HUES48 (cell line): ENCODE measurements at regions not wholly inside any gene's neighbourhood (a gene's known extent, or its start where the extent isn't known, plus 50 kb on each side); places are given as distances from the start of the nearest gene placed in this dataset.

Experiments used
- H3K27ac ChIP-seq: one replicate; pipeline ENCODE4 v1.7.0; 2013; ENCODE audit warnings: low read depth, low read length, inconsistent platforms
- H3K27me3 ChIP-seq: 2 replicates; pipeline ENCODE4 v1.6.1; 2013; ENCODE audit warnings: mild to moderate bottlenecking, low read length; ENCODE audit not compliant: control insufficient read depth, insufficient read depth
- H3K36me3 ChIP-seq: 2 replicates; pipeline ENCODE4 v1.6.1; 2013; ENCODE audit warnings: low read length; ENCODE audit not compliant: control insufficient read depth, insufficient read depth
- H3K4me1 ChIP-seq: 2 replicates; pipeline ENCODE4 v1.6.1; 2013; ENCODE audit warnings: mild to moderate bottlenecking, low read length; ENCODE audit not compliant: control insufficient read depth, insufficient read depth
- H3K4me3 ChIP-seq: 2 replicates; pipeline ENCODE4 v1.5.1; 2013; ENCODE audit warnings: mild to moderate bottlenecking, low read depth, low read length
- H3K9ac ChIP-seq: 2 replicates; pipeline ENCODE4 v1.6.1; 2013; ENCODE audit warnings: mild to moderate bottlenecking, low read depth, low read length, moderate library complexity
- H3K9me3 ChIP-seq: 2 replicates; pipeline ENCODE4 v1.6.1; 2013; ENCODE audit warnings: low read length; ENCODE audit not compliant: control insufficient read depth, insufficient read depth

DNA sequence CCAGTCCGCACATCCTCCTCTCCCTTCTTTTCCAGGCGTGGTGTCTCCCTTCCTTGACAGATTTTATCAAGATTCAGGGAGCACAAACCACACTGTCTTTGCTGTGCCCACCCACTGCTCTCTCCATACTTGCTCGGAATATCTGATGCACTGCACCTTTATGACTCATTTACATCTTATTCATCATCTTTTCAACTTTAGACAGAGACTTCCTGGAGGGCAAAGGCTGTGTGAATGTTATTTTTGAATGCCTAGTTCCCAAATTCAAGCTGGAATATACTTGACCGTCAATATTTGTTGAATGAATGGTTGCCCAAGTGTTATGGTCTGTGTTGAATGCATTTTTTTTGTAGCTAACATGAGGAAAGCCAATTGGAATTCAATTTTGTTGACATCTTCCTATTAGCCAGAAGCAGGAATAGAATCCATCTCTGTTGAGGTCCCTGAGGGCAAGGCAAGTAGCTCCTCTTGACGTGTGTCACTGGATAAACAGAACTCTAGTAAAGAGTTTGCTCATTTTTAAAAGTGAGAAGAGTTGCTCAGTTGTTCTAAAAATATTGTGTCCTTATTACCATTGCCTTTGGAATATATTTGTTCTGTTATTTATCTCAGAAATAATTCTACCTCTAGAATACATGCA, 95.0 kb downstream of the KLF6 start:
- no peak overlapping the region for H3K9ac ChIP-seq

DNA sequence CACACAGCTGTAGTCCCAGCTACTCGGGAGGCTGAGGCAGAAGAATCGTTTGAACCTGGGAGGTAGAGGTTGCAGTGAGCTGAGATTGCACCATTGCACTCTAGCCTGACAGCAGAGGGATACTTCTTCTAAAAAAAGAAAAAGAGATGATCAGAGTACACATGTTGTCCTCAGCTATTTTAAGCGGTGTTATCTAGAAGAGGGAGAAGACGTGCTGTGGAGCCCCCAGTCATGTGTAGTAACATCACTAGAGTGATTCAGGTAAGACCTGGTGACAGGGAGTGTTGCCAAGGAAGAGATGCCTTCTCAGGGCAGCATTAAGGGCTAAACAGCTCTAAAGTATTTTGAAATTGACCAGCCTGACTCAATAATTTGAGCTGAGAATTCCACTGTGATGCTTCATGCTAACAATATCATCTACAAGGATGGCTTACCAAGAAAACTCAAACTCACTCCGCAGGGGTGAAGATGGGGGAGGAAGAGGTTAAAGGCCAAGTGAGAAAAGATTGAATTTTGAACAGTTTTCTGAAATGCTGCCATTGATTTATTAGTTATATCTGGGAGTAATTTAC, 97.4 kb downstream of the KLF6 start:
- Histone ChIP-seq H3K9me3 (no peaks in the 10 kb centered on the region), H3K27me3 (no peaks in the 10 kb centered on the region), H3K4me1 (no peaks in the 10 kb centered on the region), H3K9ac (no peak overlapping the region), H3K4me3 (no peak overlapping the region), H3K36me3 (no peaks in the 10 kb centered on the region), H3K27ac (no peak overlapping the region)

More for the DNA sequence above, 95.0 kb downstream of the KLF6 start:
- H3K4me1 ChIP-seq: no peaks in the 10 kb centered on the region
- H3K27ac ChIP-seq: no peak overlapping the region
- no peak overlapping the region for H3K4me3 ChIP-seq
- H3K27me3 ChIP-seq: no peaks in the 10 kb centered on the region
- no peaks in the 10 kb centered on the region for H3K9me3 ChIP-seq
- H3K36me3 ChIP-seq: no peaks in the 10 kb centered on the region

DNA sequence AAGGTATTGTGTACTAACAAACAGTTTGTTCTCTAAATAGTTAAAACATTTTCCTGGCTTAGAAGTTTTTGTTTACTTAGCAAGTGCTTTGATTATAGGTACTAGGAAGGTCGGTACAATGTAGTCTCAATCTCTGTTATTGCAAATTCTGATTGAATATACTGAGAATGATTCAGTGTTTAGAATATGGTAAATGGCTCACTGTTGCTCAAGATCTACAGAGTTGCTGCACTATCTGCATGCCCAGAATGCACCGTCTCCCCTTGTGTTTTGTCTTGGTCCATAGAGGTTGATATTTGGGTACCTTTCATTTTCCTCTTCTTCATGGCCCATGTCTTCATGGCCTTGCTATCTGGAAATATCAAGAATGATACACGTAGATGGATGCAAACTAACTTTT, 99.6 kb downstream of the KLF6 start:
- Histone ChIP-seq H3K9me3 (no peaks in the 10 kb centered on the region), H3K27ac (no peak overlapping the region), H3K4me1 (no peaks in the 10 kb centered on the region), H3K36me3 (no peaks in the 10 kb centered on the region), H3K9ac (no peak overlapping the region), H3K4me3 (no peak overlapping the region), H3K27me3 (no peaks in the 10 kb centered on the region)

DNA sequence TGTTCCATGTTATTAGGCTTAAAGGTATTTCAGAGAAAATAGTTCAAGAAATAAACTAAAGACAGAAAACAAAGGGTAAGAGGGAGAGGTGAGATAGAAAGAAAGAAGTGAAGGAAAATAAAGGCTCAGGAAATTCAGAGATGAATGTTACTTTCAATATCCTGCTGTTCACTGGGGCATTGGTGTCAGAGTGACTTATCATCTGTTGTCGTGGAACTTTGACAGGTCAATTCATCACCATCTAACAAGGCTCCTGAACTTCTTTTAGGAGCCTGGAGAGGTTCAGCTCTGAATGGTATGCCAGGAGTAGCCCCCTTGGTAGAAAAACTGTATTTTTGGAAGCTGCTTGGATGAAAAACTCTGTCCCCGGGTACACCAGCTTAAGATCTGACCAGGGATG, 100.1 kb downstream of the KLF6 start:
- no peaks in the 10 kb centered on the region for H3K9me3 ChIP-seq
- H3K36me3 ChIP-seq: no peaks in the 10 kb centered on the region
- no peaks in the 10 kb centered on the region for H3K27me3 ChIP-seq
- H3K27ac ChIP-seq: no peak overlapping the region
- H3K4me3 ChIP-seq: no peak overlapping the region
- no peak overlapping the region for H3K9ac ChIP-seq
- no peaks in the 10 kb centered on the region for H3K4me1 ChIP-seq

DNA sequence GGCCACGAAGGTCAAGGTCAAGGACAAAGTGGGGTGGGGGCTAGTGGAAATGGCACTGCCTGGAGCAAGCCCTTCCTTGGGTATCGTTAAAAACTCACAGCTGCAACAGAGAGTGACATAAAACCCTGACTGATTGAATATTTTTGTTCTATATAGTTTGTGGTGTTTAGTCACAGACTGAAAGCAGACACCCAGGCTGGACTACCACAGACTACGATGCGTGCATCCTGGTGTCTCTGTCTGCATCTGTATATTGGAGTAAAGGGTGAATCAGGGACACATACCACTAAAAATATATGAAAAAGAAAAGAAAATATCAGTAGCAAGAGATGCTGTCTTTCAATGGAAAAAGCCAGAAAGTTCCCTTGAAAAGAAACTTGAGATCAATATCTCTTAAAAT, 101.4 kb downstream of the KLF6 start:
- no peak overlapping the region for H3K9ac ChIP-seq
- H3K27me3 ChIP-seq: no peaks in the 10 kb centered on the region
- H3K4me1 ChIP-seq: no peaks in the 10 kb centered on the region
- no peaks in the 10 kb centered on the region for H3K9me3 ChIP-seq
- H3K36me3 ChIP-seq: no peaks in the 10 kb centered on the region
- no peak overlapping the region for H3K4me3 ChIP-seq
- H3K27ac ChIP-seq: no peak overlapping the region

DNA sequence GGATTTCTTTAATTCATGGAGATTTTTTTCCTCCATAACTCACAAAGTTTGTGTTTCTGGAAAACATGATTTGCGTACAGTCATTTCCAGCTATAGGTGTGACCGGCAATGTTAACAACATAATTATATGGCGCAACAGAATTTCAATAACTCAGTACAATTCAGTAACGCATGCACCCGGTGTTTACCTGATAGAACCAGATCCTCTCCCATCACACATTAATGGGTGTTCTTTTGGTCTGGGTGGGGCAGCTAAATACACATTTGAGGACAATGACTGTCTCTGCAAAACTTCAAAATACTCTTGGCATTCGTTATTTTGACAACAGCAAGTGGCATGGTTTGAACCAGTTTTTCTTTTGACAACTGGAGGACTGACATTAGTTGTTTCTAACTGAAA, 102.3 kb downstream of the KLF6 start:
- H3K9ac ChIP-seq: no peak overlapping the region
- no peak overlapping the region for H3K4me3 ChIP-seq
- no peaks in the 10 kb centered on the region for H3K27me3 ChIP-seq
- no peaks in the 10 kb centered on the region for H3K36me3 ChIP-seq
- H3K27ac ChIP-seq: no peak overlapping the region
- H3K4me1 ChIP-seq: no peaks in the 10 kb centered on the region
- no peaks in the 10 kb centered on the region for H3K9me3 ChIP-seq

DNA sequence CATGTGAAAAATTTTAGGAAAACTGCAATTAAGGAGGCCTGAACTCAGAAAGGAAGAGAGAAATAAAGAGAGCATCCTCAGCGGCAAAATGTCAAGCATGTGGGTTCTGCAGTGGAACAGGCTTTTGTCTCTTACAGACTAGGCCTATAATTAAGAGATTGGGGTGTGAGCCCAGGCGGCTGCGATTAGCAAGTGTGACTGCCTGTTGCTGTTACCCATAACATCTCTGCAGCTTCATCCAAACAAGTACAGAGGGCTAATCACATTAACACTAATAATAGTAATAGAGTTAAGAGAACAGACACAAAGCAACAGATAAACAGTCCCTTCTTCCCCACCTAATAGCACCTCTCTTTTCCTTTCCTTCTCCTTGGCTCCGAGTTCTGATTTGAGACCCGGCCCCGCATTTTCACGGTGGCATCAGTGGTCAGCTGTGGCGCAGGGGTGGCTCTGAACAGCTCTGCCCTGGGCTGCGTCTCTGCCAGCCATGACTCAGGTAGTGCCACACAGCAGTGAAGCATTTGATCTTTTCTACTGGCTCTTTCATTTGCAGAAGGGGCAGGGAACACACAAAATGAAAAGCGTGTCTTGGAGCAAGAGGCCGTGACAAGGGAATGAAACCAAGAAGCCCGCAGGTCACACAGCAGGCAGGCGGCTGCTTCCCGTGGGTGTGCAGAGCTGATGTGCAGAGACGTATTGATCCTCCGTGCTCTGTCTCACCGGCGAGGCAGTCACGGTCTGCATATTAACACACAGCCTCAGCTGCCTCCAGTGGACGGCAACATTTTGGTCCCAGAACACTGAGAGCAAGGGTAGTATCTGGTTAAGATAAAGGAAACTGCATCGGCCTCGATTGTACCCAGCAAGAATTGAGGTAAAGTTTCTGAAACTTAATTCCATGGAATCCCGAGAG, 103.1 kb downstream of the KLF6 start:
- Histone ChIP-seq H3K27ac (no peak overlapping the region), H3K27me3 (no peaks in the 10 kb centered on the region), H3K36me3 (no peaks in the 10 kb centered on the region), H3K4me3 (no peak overlapping the region), H3K9me3 (no peaks in the 10 kb centered on the region), H3K4me1 (no peaks in the 10 kb centered on the region), H3K9ac (no peak overlapping the region)

DNA sequence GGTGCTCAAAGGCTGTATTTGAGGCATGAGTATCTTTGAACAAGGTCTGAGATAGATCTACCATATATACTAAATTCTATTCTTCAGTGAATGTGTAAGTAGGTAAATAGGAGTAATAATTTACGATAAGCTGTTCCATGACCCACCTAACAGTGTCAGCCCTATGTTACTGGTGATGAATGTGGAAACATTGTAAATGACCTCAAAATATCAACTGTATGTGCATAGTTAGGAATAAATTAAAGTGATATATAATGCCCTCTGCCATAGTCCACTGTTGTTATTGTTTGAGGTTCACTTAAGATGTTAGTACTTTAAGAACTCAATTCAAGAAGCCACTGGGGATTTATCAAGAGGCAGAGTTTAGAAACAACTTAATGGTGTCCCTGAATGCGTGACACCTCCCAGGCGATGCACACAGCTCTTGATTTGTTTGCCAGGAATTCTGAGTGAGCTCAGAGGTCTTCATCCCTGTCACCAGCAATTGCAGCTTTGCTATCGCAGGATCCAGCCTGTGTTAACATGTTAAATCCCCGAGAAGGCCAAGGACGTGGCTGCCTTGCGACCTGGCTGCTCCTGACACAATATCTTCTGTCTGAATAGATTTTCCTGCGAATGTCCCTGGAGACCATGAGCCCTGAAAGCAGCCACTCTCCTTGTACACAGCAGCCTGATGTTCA, 104.9 kb downstream of the KLF6 start:
- Histone ChIP-seq H3K27me3 (no peaks in the 10 kb centered on the region), H3K9ac (no peak overlapping the region), H3K27ac (no peak overlapping the region), H3K9me3 (no peaks in the 10 kb centered on the region), H3K4me3 (no peak overlapping the region), H3K36me3 (no peaks in the 10 kb centered on the region), H3K4me1 (no peaks in the 10 kb centered on the region)

DNA sequence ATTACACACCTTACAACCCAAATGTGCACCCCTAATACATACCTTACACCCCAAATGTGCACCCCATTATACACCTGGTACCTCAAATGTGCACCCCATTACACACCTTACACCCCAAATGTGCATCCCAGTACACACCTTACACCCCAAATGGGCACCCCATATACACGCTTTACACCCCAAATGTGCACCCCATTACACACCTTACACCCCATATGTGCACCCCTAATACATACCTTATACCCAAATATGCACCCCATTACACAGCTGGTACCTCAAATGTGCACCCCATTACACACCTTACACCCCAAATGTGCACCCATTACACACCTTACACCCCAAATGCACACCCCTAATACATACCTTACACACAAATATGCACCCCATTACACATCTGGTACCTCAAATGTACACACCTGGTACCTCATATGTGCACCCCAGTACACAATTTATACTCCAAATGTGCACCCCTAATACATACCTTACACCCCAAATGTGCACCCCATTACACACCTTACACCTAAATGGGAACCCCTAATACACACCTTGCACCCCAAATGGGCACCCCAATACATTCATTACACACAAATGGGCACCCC, 106.3 kb downstream of the KLF6 start:
- Histone ChIP-seq H3K27me3 (no peaks in the 10 kb centered on the region), H3K4me3 (no peak overlapping the region), H3K36me3 (no peaks in the 10 kb centered on the region), H3K27ac (no peak overlapping the region), H3K9me3 (no peaks in the 10 kb centered on the region), H3K9ac (no peak overlapping the region), H3K4me1 (no peaks in the 10 kb centered on the region)

DNA sequence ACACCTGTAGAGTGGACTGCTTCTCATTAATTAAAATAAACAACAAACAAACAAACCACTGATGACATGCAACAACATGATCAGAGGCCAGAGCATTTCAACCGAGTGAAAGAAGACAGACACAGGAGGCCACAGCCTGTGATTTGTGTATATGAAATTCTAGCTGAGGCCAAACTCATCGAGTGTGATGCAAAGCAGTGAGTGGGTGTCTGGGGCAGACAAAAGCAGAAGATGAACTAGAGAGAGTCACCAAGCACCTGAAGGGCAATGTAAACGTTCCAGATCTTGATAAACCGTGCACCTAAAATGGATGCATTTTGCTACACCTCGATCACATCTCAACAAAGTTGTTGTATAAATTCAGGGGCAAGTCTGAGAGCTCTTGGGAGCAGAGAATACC, 108.4 kb downstream of the KLF6 start:
- no peaks in the 10 kb centered on the region for H3K36me3 ChIP-seq

More for the DNA sequence above, 108.4 kb downstream of the KLF6 start:
- Histone ChIP-seq H3K9ac (no peak overlapping the region), H3K27me3 (no peaks in the 10 kb centered on the region), H3K9me3 (no peaks in the 10 kb centered on the region), H3K4me3 (no peak overlapping the region), H3K4me1 (no peaks in the 10 kb centered on the region), H3K27ac (no peak overlapping the region)
